GM12878 (cell line): ENCODE measurements at regions not wholly inside any gene's neighbourhood (a gene's known extent, or its start where the extent isn't known, plus 50 kb on each side); places are given as distances from the start of the nearest gene placed in this dataset.

ENCODE experiments used
- ATAC-seq: fragments of 200-7000 bp; cut with Tn5 transposase; 3 replicates; pipeline ENCODE4 v1.9.1; 2020; ENCODE audit warnings: mild to moderate bottlenecking, moderate library complexity
- BruUV-seq: library from RNA; stranded (reverse); fragments of 400-500 nt; replicated peaks from 2 replicates; lab custom pipeline; 2021; lab: Mats Ljungman, UMichigan
- CTCF ChIA-PET: fragments of 300-600 bp; sonication (Branson Sonifier 250); formaldehyde crosslinking; extraction: SDS; loops from one replicate; lab custom pipeline; 2021; ENCODE audit warnings: inconsistent platforms; lab: Yijun Ruan, JAX
- POLR2A ChIA-PET: fragments of 350-600 bp; formaldehyde crosslinking; extraction: SDS; loops from one replicate; lab custom pipeline; 2021; ENCODE audit warnings: inconsistent platforms; lab: Charles Lee
- RAD21 ChIA-PET: fragments of 300-600 bp; sonication (Branson Sonifier 250); formaldehyde crosslinking; loops from one replicate; lab custom pipeline; 2023; ENCODE audit warnings: antibody characterized with exemption; ENCODE audit not compliant: unreplicated experiment; lab: Charles Lee
- SMC1A ChIA-PET: fragments of 300-600 bp; sonication (Branson Sonifier 250); formaldehyde crosslinking; loops from one replicate; lab custom pipeline; 2023; ENCODE audit not compliant: unreplicated experiment, uncharacterized antibody; lab: Charles Lee
- DNase-seq: peaks from one replicate; pipeline ENCODE4 v3.0.0-alpha.2; 2011; ENCODE audit warnings: low read depth, low spot score
- FAIRE-seq: peaks from 3 replicates; lab custom pipeline; 2011; peaks lifted over from hg19 to GRCh38; lab: Jason Lieb, UNC
- H2AFZ ChIP-seq: 2 replicates; pipeline ENCODE4 v1.6.0; 2011; ENCODE audit warnings: low read depth, low read length, control low read depth; ENCODE audit not compliant: control insufficient read depth
- H3K27ac ChIP-seq: 2 replicates; pipeline ENCODE4 v1.5.1; 2011; ENCODE audit warnings: control low read depth; ENCODE audit not compliant: control insufficient read depth, insufficient read depth
- H3K27me3 ChIP-seq, 2 experiments: replicated peaks in 1 of 2; 2 replicates each; pipeline versions ENCODE4 v1.6.0 to v1.6.1; 2011; ENCODE audit warnings: low read length in 1 of 2; ENCODE audit not compliant: control insufficient read depth in 2 of 2, insufficient read depth in 2 of 2
- H3K36me3 ChIP-seq, 2 experiments: 2 replicates each; pipeline ENCODE4 v1.5.1; 2011; ENCODE audit warnings: low read length in 1 of 2; ENCODE audit not compliant: control insufficient read depth in 2 of 2, insufficient read depth in 2 of 2
- H3K4me1 ChIP-seq: 2 replicates; pipeline ENCODE4 v1.6.1; 2011; ENCODE audit warnings: mild to moderate bottlenecking, low read length, moderate library complexity, mixed read lengths; ENCODE audit not compliant: control insufficient read depth, insufficient read depth
- H3K4me2 ChIP-seq: 2 replicates; pipeline ENCODE4 v1.6.0; 2011; ENCODE audit warnings: control low read depth; ENCODE audit not compliant: control insufficient read depth, insufficient read depth
- H3K4me3 ChIP-seq: fragments of 200-600 bp; sonication (generic); 2 replicates; pipeline ENCODE4 v1.5.1; 2016
- H3K79me2 ChIP-seq: 2 replicates; pipeline ENCODE4 v1.6.0; 2011; ENCODE audit warnings: low read length; ENCODE audit not compliant: control insufficient read depth, insufficient read depth
- H3K9ac ChIP-seq: 2 replicates; pipeline ENCODE4 v1.8.0; 2011; ENCODE audit warnings: low read length, control low read depth, mixed read lengths; ENCODE audit not compliant: control insufficient read depth, insufficient read depth
- H3K9me3 ChIP-seq: replicated peaks from 3 replicates; pipeline ENCODE4 v1.5.1; 2011; ENCODE audit warnings: mild to moderate bottlenecking, low read length; ENCODE audit not compliant: control insufficient read depth, insufficient read depth
- H4K20me1 ChIP-seq: 2 replicates; pipeline ENCODE4 v1.6.0; 2011; ENCODE audit not compliant: control insufficient read depth, insufficient read depth
- HCFC1 ChIP-seq: fragments of 150-350 bp; IDR thresholded peaks from 2 replicates; pipeline ENCODE4 v1.6.1; 2014; ENCODE audit warnings: low read length
- IRF5 ChIP-seq: fragments of 450-650 bp; IDR thresholded peaks from 2 replicates; pipeline ENCODE4 v1.6.1; 2017; ENCODE audit warnings: borderline replicate concordance
- LARP7 ChIP-seq: fragments of 450-650 bp; IDR thresholded peaks from 2 replicates; pipeline ENCODE4 v1.6.1; 2017; ENCODE audit warnings: mild to moderate bottlenecking
- PBX3 ChIP-seq: IDR thresholded peaks from 2 replicates; pipeline ENCODE4 v1.6.1; 2011; ENCODE audit warnings: mild to moderate bottlenecking, low read depth, low read length, moderate library complexity; ENCODE audit not compliant: insufficient replicate concordance
- POU2F2 ChIP-seq: IDR thresholded peaks from 3 replicates; pipeline ENCODE4 v1.6.1; 2011; ENCODE audit warnings: low read depth, mild to moderate bottlenecking, low read length, borderline replicate concordance
- RB1 ChIP-seq: fragments of 450-650 bp; formaldehyde crosslinking; IDR thresholded peaks from 2 replicates; pipeline ENCODE4 v1.6.1; 2017; ENCODE audit warnings: mild to moderate bottlenecking, borderline replicate concordance
- SKIL ChIP-seq: fragments of 450-650 bp; IDR thresholded peaks from 2 replicates; pipeline ENCODE4 v1.6.1; 2017; ENCODE audit warnings: mild to moderate bottlenecking, low read depth, inconsistent platforms; ENCODE audit not compliant: poor library complexity, severe bottlenecking
- YY1 ChIP-seq: IDR thresholded peaks from 2 replicates; pipeline ENCODE4 v1.6.1; 2011; ENCODE audit warnings: low read depth, mild to moderate bottlenecking, low read length
- ZNF592 ChIP-seq: fragments of 450-650 bp; IDR thresholded peaks from 2 replicates; pipeline ENCODE4 v1.6.1; 2017; ENCODE audit warnings: mild to moderate bottlenecking, moderate library complexity
- ZSCAN29 ChIP-seq: fragments of 450-650 bp; IDR thresholded peaks from 2 replicates; pipeline ENCODE4 v1.6.1; 2017; ENCODE audit warnings: mild to moderate bottlenecking, moderate library complexity
- WGBS: methylation state at CpG from one replicate; pipeline ENCODE4 v1.1.6; 2016; ENCODE audit warnings: low lambda C conversion rate; ENCODE audit not compliant: insufficient replicate concordance, insufficient coverage; ENCODE audit errors: missing lambda C conversion rate; 5-methylcytosine and 5-hydroxymethylcytosine counted together
- in situ Hi-C: fragments of 300-500 bp; cut with MboI; formaldehyde crosslinking; loops from 9 replicates; pipeline ENCODE4 v1.14.3; 2018; ENCODE audit warnings: mixed read lengths
- intact Hi-C: fragments of 100-400 bp; cut with micrococcal nuclease; formaldehyde crosslinking; loops from one replicate; pipeline ENCODE4 v1.14.2; 2022; ENCODE audit not compliant: unreplicated experiment

GRCh38 chr22:49613511-49614270 is 214.0 kb downstream of the BRD1 start:
- intact Hi-C loops (no loop called here), in situ Hi-C loops (no loop called here)
- Histone ChIP-seq H3K79me2 (no peaks in the 10 kb centered on the region), H3K9ac (no peak overlapping the region), H2AFZ (no peak overlapping the region), H3K4me1 (no peaks in the 10 kb centered on the region), H3K27me3 (no peaks in the 10 kb centered on the region), H3K9me3 (no peaks in the 10 kb centered on the region; the same call in 2 of the 3 replicates), H3K4me3 (no peak overlapping the region), H3K27ac (no peak overlapping the region), H4K20me1 (no peaks in the 10 kb centered on the region), H3K36me3 (peaks cover 0 to 2% of the 10 kb centered on the region in 2 experiments; a peak in 3 of 4 replicates), H3K4me2 (no peak overlapping the region)
- TF ChIP-seq RB1 (no peak), IRF5 (no peak), YY1 (no peak), POU2F2 (no peak), PBX3 (no peak), ZNF592 (no peak), LARP7 (no peak), HCFC1 (no peak), SKIL (no peak), ZSCAN29 (no peak)
- ChIA-PET RAD21 (no interaction called here), CTCF (no interaction called here), SMC1A (no interaction called here), POLR2A (no interaction called here)
- no TSS peak for BruUV-seq
- WGBS = 74% methylated on average over 18 of the region's 18 CpGs
- DNase-seq (no peak), FAIRE-seq (no peak), ATAC-seq (no peak)
